Stimulated activated effector memory CD8-positive, alpha-beta T cell treated with anti-CD3 and anti-CD28 coated beads, Interleukin-12 subunit alpha, Interleukin-12 subunit beta, amount 100 ng/mL, for 72 hours (primary cell): ENCODE measurements at regions not wholly inside any gene's neighbourhood (a gene's known extent, or its start where the extent isn't known, plus 50 kb on each side); places are given as distances from the start of the nearest gene placed in this dataset.

Experiments used
- ATAC-seq: fragments of 150-1000 bp; cut with Tn5 transposase; 2 replicates; pipeline ENCODE4 v1.10.0; 2021
- DNase-seq, 2 donors: peaks; one replicate each; pipeline ENCODE4 v3.0.0; 2021 to 2022; ENCODE audit warnings: low spot score in 2 of 2
- H3K27ac Mint-ChIP-seq: one replicate; pipeline ENCODE4 v1.8.0; 2022; ENCODE audit warnings: mild to moderate bottlenecking, mixed read lengths
- H3K36me3 Mint-ChIP-seq: one replicate; pipeline ENCODE4 v1.8.0; 2022; ENCODE audit warnings: mild to moderate bottlenecking, mixed read lengths
- H3K4me1 Mint-ChIP-seq: one replicate; pipeline ENCODE4 v1.8.0; 2022; ENCODE audit warnings: mixed read lengths
- H3K4me3 Mint-ChIP-seq: one replicate; pipeline ENCODE4 v1.8.0; 2022; ENCODE audit warnings: mild to moderate bottlenecking, mixed read lengths
- H3K9me3 Mint-ChIP-seq: one replicate; pipeline ENCODE4 v1.8.0; 2022; ENCODE audit warnings: mixed read lengths

- ATAC-seq: no peak
- DNase-seq: no peak
- H3K4me1 Mint-ChIP-seq: peaks cover 21% of the 10 kb centered on the region
- H3K27ac Mint-ChIP-seq: no peak overlapping the region
- no peak overlapping the region for H3K4me3 Mint-ChIP-seq
- H3K36me3 Mint-ChIP-seq: no peaks in the 10 kb centered on the region
- no peaks in the 10 kb centered on the region for H3K9me3 Mint-ChIP-seq
Measured at GRCh38 chr10:62453274-62453673, 79.1 kb downstream of the ZNF365 start.

GRCh38 chr10:62454687-62455397 lies 80.7 kb downstream of the ZNF365 start:
- Mint-ChIP-seq H3K4me3 (no peak overlapping the region), H3K27ac (no peak overlapping the region), H3K36me3 (no peaks in the 10 kb centered on the region), H3K4me1 (peaks cover 23% of the 10 kb centered on the region), H3K9me3 (no peaks in the 10 kb centered on the region)
- DNase-seq (no peak), ATAC-seq (no peak)

- H3K9me3 Mint-ChIP-seq: no peaks in the 10 kb centered on the region
- H3K4me3 Mint-ChIP-seq: no peak overlapping the region
- peaks cover 23% of the 10 kb centered on the region for H3K4me1 Mint-ChIP-seq
- H3K36me3 Mint-ChIP-seq: no peaks in the 10 kb centered on the region
- ATAC-seq (peak; percentile 80), DNase-seq (no peak)
- H3K27ac Mint-ChIP-seq: peak overlapping the region; percentile 1
Measured at GRCh38 chr10:62456611-62457101, 82.5 kb downstream of the ZNF365 start.

- no peaks in the 10 kb centered on the region for H3K36me3 Mint-ChIP-seq
- ATAC-seq: peak; percentile 51
- no peak overlapping the region for H3K4me3 Mint-ChIP-seq
- no peaks in the 10 kb centered on the region for H3K9me3 Mint-ChIP-seq
- H3K4me1 Mint-ChIP-seq: peaks cover 27% of the 10 kb centered on the region
- peak overlapping the region; percentile 1 for H3K27ac Mint-ChIP-seq
- DNase-seq: no peak
Measured at GRCh38 chr10:62457196-62457595, 83.0 kb downstream of the ZNF365 start.

GRCh38 chr10:62457598-62457997 lies 83.4 kb downstream of the ZNF365 start:
- Mint-ChIP-seq H3K27ac (no peak overlapping the region), H3K4me1 (peaks cover 30% of the 10 kb centered on the region), H3K36me3 (no peaks in the 10 kb centered on the region), H3K4me3 (no peak overlapping the region), H3K9me3 (no peaks in the 10 kb centered on the region)
- ATAC-seq (peak; percentile 53), DNase-seq (no peak)

- Mint-ChIP-seq H3K9me3 (no peaks in the 10 kb centered on the region), H3K27ac (no peak overlapping the region), H3K4me1 (peaks cover 38% of the 10 kb centered on the region), H3K4me3 (no peak overlapping the region), H3K36me3 (no peaks in the 10 kb centered on the region)
- DNase-seq (no peak), ATAC-seq (no peak)
Measured at GRCh38 chr10:62459072-62459471, 84.9 kb downstream of the ZNF365 start.

- DNase-seq (no peak), ATAC-seq (no peak)
- Mint-ChIP-seq H3K4me3 (no peak overlapping the region), H3K9me3 (no peaks in the 10 kb centered on the region), H3K27ac (no peak overlapping the region), H3K36me3 (no peaks in the 10 kb centered on the region), H3K4me1 (peaks cover 38% of the 10 kb centered on the region)
Measured at GRCh38 chr10:62459500-62459899, 85.3 kb downstream of the ZNF365 start.

- Mint-ChIP-seq H3K4me1 (peaks cover 38% of the 10 kb centered on the region), H3K36me3 (no peaks in the 10 kb centered on the region), H3K4me3 (no peak overlapping the region), H3K9me3 (no peaks in the 10 kb centered on the region), H3K27ac (no peak overlapping the region)
- ATAC-seq: no peak
- DNase-seq: no peak
Measured at GRCh38 chr10:62460393-62460792, 86.2 kb downstream of the ZNF365 start.

GRCh38 chr10:62461120-62461519 lies 87.0 kb downstream of the ZNF365 start:
- no peak overlapping the region for H3K27ac Mint-ChIP-seq
- DNase-seq (no peak), ATAC-seq (no peak)
- no peaks in the 10 kb centered on the region for H3K36me3 Mint-ChIP-seq
- no peak overlapping the region for H3K4me3 Mint-ChIP-seq
- no peaks in the 10 kb centered on the region for H3K9me3 Mint-ChIP-seq
- peaks cover 38% of the 10 kb centered on the region for H3K4me1 Mint-ChIP-seq

GRCh38 chr10:62462461-62462860 lies 88.3 kb downstream of the ZNF365 start:
- DNase-seq (no peak), ATAC-seq (no peak)
- no peaks in the 10 kb centered on the region for H3K9me3 Mint-ChIP-seq
- no peak overlapping the region for H3K4me3 Mint-ChIP-seq
- H3K27ac Mint-ChIP-seq: no peak overlapping the region
- H3K4me1 Mint-ChIP-seq: peaks cover 24% of the 10 kb centered on the region
- no peaks in the 10 kb centered on the region for H3K36me3 Mint-ChIP-seq

GRCh38 chr10:62463364-62463763 lies 89.2 kb downstream of the ZNF365 start:
- ATAC-seq (peak; percentile 79), DNase-seq (no peak)
- Mint-ChIP-seq H3K27ac (no peak overlapping the region), H3K4me3 (no peak overlapping the region), H3K4me1 (peaks cover 15% of the 10 kb centered on the region), H3K36me3 (no peaks in the 10 kb centered on the region), H3K9me3 (no peaks in the 10 kb centered on the region)

- Mint-ChIP-seq H3K9me3 (no peaks in the 10 kb centered on the region), H3K36me3 (no peaks in the 10 kb centered on the region), H3K4me1 (peaks cover 14% of the 10 kb centered on the region), H3K4me3 (no peak overlapping the region), H3K27ac (no peak overlapping the region)
- ATAC-seq: no peak
- no peak for DNase-seq
Measured at GRCh38 chr10:62464308-62464707, 90.1 kb downstream of the ZNF365 start.

GRCh38 chr10:62466590-62466989 lies 92.4 kb downstream of the ZNF365 start:
- Mint-ChIP-seq H3K27ac (no peak overlapping the region), H3K36me3 (no peaks in the 10 kb centered on the region), H3K4me1 (peaks cover 14% of the 10 kb centered on the region), H3K4me3 (no peak overlapping the region), H3K9me3 (no peaks in the 10 kb centered on the region)
- no peak for DNase-seq
- no peak for ATAC-seq

- Mint-ChIP-seq H3K36me3 (no peaks in the 10 kb centered on the region), H3K4me1 (peaks cover 8% of the 10 kb centered on the region), H3K4me3 (no peak overlapping the region), H3K27ac (no peak overlapping the region), H3K9me3 (no peaks in the 10 kb centered on the region)
- no peak for DNase-seq
- no peak for ATAC-seq
Measured at GRCh38 chr10:62467527-62467926, 93.4 kb downstream of the ZNF365 start.

GRCh38 chr10:62471711-62472110 lies 97.5 kb downstream of the ZNF365 start:
- no peak for ATAC-seq
- Mint-ChIP-seq H3K4me3 (no peak overlapping the region), H3K4me1 (no peaks in the 10 kb centered on the region), H3K27ac (no peak overlapping the region), H3K36me3 (no peaks in the 10 kb centered on the region), H3K9me3 (no peaks in the 10 kb centered on the region)
- DNase-seq: no peak

GRCh38 chr10:62473241-62473640 lies 99.1 kb downstream of the ZNF365 start:
- Mint-ChIP-seq H3K4me1 (no peaks in the 10 kb centered on the region), H3K36me3 (no peaks in the 10 kb centered on the region), H3K27ac (no peak overlapping the region), H3K9me3 (no peaks in the 10 kb centered on the region), H3K4me3 (no peak overlapping the region)
- DNase-seq (no peak), ATAC-seq (no peak)
